MM.1S (cell line): ENCODE measurements at regions not wholly inside any gene's neighbourhood (a gene's known extent, or its start where the extent isn't known, plus 50 kb on each side); places are given as distances from the start of the nearest gene placed in this dataset.

Experiments used
- EZH2 ChIP-seq: fragments of 300-600 bp; sonication (generic); optimal IDR thresholded peaks from 2 replicates; pipeline ENCODE3; 2017; ENCODE audit warnings: low read depth, mild to moderate bottlenecking, antibody characterized with exemption, low read length, mixed read lengths
- EZH2phosphoT487 ChIP-seq: fragments of 300-600 bp; sonication (generic); IDR thresholded peaks from 2 replicates; pipeline ENCODE4 v1.6.1; 2018; ENCODE audit warnings: antibody characterized with exemption, low read length
- TF ChIP-seq, protein P1 (sequence below): fragments of 300-600 bp; sonication (generic); IDR thresholded peaks from 2 replicates; pipeline ENCODE4 v1.5.1; 2016; ENCODE audit warnings: antibody characterized with exemption, low read length, mixed read lengths

DNA sequence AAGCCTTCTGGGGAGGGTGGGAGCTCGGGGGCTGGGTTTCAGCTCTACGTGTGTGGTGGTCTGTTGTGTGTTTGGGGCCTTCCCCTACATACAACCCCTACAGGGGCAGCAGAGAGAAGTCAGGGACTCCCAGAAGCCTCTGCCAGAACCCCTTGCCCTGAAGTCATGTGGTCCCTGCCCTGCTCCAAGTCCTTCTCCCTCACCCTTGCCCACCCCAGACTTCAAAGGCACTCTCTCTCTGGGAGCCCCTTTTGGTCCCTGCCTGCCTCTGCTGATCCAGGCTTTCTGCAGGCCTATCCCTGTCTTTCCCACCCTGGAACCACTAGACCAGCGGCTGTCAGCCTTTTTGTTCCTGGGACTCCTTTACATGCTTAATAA, 61.1 kb upstream of the PSD2 start:
- TF ChIP-seq, protein P1, sequence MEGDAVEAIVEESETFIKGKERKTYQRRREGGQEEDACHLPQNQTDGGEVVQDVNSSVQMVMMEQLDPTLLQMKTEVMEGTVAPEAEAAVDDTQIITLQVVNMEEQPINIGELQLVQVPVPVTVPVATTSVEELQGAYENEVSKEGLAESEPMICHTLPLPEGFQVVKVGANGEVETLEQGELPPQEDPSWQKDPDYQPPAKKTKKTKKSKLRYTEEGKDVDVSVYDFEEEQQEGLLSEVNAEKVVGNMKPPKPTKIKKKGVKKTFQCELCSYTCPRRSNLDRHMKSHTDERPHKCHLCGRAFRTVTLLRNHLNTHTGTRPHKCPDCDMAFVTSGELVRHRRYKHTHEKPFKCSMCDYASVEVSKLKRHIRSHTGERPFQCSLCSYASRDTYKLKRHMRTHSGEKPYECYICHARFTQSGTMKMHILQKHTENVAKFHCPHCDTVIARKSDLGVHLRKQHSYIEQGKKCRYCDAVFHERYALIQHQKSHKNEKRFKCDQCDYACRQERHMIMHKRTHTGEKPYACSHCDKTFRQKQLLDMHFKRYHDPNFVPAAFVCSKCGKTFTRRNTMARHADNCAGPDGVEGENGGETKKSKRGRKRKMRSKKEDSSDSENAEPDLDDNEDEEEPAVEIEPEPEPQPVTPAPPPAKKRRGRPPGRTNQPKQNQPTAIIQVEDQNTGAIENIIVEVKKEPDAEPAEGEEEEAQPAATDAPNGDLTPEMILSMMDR: no peak
- no peak for TF ChIP-seq EZH2
- TF ChIP-seq EZH2phosphoT487: no peak
